SKM-1 (cell line): ENCODE measurements at regions not wholly inside any gene's neighbourhood (a gene's known extent, or its start where the extent isn't known, plus 50 kb on each side); places are given as distances from the start of the nearest gene placed in this dataset.
"Not testable (repeated sequence)": the region's sequence is repeated elsewhere in the genome, so short reads cannot be mapped to it uniquely, and the experiment has no call there.

ENCODE experiments used
- DNase-seq: peaks from one replicate; lab custom pipeline; 2025; ENCODE audit not compliant: unreplicated experiment; lab: John Stamatoyannopoulos, UW

DNA sequence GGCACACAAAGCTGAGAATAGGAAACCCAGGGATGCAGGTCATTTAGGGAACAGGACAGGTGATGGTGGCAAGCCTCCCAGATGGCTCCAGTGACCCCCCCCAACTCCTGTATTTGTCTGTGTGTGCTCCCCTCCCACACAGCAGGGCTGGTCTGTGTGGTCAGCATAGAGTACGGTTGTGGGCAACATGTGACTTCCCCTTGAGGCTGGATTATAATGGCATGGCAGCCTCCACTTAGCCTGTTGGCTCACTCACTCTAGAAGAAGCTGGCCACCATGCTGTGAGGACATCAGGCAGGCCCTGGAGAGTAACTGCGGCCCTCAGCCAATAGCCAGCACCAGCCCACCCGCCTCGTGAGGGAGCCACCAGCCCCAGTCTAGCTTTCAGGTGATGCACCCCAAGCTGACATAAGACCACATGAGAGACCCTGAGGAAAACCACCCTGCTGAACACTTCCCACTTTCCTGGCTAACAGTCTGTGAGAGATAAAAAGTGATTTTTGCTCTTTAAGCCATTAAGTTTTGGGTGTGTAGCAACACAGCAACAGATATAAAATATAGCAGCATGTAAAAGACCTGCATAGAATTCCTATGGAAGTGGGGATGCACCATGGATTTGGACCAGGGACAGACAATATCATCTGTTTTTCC lies 151.3 kb downstream of the LAT start:
- not testable (repeated sequence) for DNase-seq

- DNase-seq = not testable (repeated sequence)
These were observed 150.2 kb downstream of the LAT start for GRCh38 chr16:29135098-29135497.

- DNase-seq = not testable (repeated sequence)
These were observed 149.0 kb downstream of the LAT start for GRCh38 chr16:29133681-29134430.

DNA sequence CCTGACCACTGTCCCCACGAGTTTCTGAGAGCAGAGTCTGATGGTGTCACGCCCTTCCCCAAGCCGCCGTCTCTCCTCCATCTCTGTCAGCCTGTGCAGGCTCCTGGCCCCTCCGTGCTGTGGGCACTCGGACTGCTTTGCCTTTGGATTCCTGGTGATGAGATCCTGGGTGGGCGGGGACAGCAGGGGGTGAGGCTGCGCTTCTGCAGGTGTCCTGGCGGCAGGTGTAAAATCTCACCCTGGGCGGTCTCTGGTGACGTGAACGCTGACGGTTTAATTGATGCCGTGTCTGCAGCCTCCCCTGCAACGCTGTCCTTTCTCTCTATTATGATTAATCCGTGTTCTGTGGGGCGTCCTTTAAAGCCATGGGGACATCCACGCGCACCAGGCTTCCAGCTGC lies 148.0 kb downstream of the LAT start:
- DNase-seq = not testable (repeated sequence)

GRCh38 chr16:29132444-29132843 lies 147.6 kb downstream of the LAT start:
- DNase-seq = not testable (repeated sequence)

DNA sequence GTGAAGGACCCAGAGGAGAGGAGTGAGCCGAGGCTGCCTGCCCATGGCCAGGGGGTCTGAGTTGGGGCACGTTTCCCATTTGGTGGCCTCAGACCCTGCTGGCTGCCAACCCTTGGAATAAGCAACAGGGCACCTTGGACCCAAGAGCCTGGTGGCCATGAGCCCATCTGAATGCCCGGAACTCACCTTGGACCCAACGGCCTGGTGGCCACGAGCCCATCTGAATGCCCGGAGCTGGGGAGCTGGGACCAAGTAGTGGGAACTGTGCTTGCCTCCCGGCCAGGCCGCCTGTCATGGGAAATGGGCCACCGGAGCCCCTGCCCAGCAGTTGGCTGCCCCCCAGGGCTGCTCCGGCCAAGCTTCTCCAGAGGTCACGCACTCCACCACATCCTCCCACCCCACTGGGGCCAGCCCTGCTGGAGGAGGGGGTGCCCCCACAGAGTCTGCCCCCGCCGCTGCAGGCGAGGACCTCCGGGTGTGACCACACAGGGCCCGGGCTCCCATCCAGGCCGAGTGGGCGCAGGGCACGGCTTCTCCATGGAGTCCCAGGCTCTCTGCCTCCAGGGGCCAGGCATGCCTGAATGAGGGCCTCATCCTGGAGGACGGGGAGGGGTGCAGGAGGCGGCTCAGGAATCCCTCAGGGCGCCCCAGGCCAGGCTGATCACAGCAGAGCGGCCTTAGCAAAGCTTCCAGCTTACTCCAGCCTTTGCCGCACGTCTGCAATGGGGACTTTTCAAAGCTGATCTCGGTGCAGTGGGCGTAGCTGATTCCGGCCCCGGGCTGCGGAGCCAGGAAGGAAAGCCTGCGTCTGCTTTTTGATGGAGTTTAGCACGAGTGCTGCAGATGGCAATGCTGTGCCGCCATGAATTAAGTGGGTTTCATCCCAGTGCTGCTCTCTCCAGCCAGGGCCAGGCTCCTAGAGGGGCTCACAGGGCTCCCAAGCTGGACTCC lies 146.3 kb downstream of the LAT start:
- not testable (repeated sequence) for DNase-seq

- not testable (repeated sequence) for DNase-seq
These were observed 145.4 kb downstream of the LAT start for GRCh38 chr16:29130131-29130711.

GRCh38 chr16:29129458-29130038 lies 144.7 kb downstream of the LAT start:
- DNase-seq = not testable (repeated sequence)

GRCh38 chr16:29128732-29129457 lies 144.0 kb downstream of the LAT start:
- DNase-seq = not testable (repeated sequence)

DNA sequence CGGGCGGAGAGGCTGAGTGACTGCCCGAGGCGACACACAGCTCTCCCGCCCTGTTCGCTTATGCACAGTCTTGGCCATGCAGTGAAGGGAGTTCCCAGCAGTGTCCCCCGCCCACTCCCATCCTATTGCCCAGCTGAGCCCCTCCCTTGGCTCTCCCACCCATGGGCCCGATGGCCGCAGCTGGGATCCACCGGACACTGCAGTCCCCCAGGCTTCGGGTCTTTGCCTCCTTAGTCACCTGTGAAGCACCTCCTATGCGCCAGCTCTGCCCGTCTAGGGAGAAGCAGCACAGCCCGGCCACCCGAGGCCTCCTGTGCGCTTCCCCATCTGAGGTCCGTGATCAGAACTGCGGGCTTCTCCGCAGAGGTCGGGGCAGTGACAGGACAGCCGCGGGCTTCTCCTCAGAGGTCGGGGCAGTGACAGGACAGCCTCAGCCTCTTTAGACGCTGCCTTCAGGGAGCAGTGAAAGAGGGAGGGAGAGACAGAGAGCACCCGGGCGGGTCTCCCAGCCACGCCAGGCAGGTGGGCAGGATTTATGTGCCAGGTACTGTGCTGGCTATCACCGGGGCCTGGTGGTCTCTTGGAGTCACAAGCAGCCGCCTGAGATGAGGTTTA lies 143.1 kb downstream of the LAT start:
- not testable (repeated sequence) for DNase-seq

DNA sequence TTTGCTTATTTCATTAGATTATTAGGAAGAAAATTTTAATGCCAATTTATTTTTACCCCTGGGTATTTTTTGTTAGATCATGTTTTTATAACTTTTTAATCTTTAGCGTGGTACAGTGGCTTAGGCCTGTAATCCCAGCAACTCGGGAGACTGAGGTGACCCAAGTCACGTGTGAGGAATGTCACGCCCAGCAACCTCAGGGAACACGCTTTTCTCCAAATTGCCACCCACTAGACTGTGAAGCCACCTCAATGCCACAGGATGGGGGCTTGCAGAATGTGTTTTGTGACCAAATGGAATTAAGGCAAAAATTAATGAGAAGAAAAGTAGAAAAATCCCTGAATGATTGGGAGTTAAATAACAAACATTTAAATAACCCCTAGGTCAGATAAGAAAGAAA lies 141.8 kb downstream of the LAT start:
- no peak for DNase-seq

DNA sequence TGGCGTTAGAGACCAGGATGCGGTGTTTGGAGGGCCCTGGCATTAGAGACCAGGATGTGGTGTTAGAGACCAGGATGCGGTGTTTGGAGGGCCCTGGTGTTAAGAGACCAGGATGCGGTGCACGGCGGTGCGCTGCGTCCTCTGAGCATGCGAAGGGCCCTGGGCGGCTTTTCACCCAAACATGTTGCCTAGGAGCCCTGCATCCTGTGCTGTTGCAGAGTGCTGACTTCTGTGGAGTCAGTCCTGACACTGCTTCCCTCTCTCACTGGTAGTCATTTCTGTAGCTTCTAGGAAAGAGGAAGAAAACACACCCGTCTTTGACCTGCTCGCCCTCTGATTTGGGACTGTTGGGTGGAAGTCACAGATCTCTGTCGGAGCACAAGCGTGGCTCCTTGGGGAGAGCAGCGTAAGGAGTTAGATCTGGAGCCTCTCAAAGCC lies 141.2 kb downstream of the LAT start:
- DNase-seq = peak; percentile 1

- no peak for DNase-seq
These were observed 140.0 kb downstream of the LAT start for GRCh38 chr16:29124828-29125227.

- DNase-seq = not testable (repeated sequence)
These were observed 139.3 kb downstream of the LAT start for GRCh38 chr16:29124162-29124561.

DNA sequence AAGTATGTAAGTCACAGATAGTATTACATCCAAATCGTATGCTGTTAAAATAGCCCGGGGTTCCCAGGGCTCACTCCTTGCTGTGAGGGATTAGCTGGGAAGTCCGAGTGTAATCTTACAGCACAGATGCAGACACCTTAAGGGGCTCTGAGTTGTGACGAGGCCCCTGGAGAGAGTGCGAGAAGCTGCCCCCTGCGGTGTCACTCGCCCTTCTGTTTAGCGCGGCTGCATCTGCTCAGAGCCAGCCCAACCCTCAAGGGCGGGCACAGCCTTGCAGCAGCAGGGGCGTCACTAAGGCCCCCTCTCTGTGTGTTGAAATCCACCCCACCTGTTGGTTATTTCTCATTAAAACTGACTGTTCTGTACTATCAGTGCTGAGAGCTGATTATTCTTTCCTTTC lies 135.8 kb downstream of the LAT start:
- not testable (repeated sequence) for DNase-seq

DNA sequence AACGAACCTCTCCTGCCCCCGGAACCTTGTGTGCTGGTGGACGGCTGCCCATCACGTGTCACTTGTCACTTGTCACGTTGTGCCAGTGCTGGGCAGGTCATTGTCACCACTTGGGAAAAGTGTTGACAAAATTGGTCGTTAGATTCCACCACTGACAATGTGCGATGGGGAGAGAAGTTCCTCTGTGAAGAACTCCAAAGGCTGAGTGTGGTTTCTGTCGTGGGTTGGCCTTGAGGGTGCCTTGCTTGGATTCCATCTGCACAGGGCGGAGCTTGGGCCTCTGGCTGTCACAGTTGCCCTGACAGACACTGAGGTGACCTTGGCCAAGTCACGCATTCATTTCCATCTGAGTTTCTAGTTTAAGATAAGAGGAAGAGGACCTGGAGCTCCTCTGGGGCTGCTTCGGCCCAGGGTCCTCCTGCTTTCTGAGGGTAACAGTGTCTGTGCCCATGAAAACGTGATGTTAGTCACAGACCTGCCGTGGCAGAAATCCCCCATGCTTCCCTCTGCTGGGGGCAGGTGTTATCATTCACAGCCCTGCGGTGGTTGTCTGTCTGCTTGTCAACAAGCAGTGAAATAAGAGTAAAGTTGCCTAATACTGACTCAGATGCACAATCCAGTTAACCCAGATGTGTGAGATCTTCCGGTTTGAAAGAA lies 133.6 kb downstream of the LAT start:
- not testable (repeated sequence) for DNase-seq

GRCh38 chr16:29117631-29118030 lies 132.8 kb downstream of the LAT start:
- DNase-seq = no peak

- no peak for DNase-seq
These were observed 132.1 kb downstream of the LAT start for GRCh38 chr16:29116980-29117379.

DNA sequence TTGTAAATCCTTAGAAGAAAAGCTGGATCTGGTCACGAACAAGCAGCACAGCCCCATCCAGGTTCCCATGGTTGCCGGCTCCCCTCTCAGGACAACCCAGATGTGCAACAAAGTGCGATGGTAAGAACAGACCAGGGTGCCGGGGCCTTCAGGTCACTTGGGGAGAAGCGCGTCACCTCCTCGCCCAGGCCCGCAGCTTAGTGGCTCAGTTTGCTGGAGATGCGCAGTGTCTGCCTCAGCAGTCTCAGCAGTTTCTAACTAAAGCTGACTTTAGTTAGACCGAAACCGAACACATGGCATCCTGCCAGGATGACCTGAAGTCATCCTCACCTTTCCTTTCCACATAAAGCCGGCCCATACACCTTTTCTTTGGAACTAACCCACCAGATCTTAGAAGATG lies 131.4 kb downstream of the LAT start:
- not testable (repeated sequence) for DNase-seq
